Glomerular endothelial cell (primary cell): ENCODE measurements at regions not wholly inside any gene's neighbourhood (a gene's known extent, or its start where the extent isn't known, plus 50 kb on each side); places are given as distances from the start of the nearest gene placed in this dataset.
"Not testable (repeated sequence)": the region's sequence is repeated elsewhere in the genome, so short reads cannot be mapped to it uniquely, and the experiment has no call there.

Source experiments
- DNase-seq: peaks from one replicate; pipeline ENCODE4 v3.0.0-alpha.2; 2011; ENCODE audit warnings: low read depth, low spot score; ENCODE audit errors: extremely low read depth

- DNase-seq, result no peak
These were observed 936.8 kb downstream of the MCTP2 start for GRCh38 chr15:95168152-95168551.

GRCh38 chr15:95168951-95169431 is 937.6 kb downstream of the MCTP2 start:
- no peak for DNase-seq

GRCh38 chr15:95169541-95170459 is 938.4 kb downstream of the MCTP2 start:
- DNase-seq, result no peak

- no peak for DNase-seq
These were observed 939.4 kb downstream of the MCTP2 start for GRCh38 chr15:95170561-95171380.

GRCh38 chr15:95171564-95171963 is 940.2 kb downstream of the MCTP2 start:
- DNase-seq, result no peak

GRCh38 chr15:95174301-95175259 is 943.2 kb downstream of the MCTP2 start:
- no peak for DNase-seq

- peak; percentile 81 for DNase-seq
These were observed 944.7 kb downstream of the MCTP2 start for GRCh38 chr15:95175914-95176658.

GRCh38 chr15:95176794-95177577 is 945.6 kb downstream of the MCTP2 start:
- no peak for DNase-seq

GRCh38 chr15:95180530-95180929 is 949.2 kb downstream of the MCTP2 start:
- no peak for DNase-seq

GRCh38 chr15:95182091-95182490 is 950.7 kb downstream of the MCTP2 start:
- DNase-seq, result no peak

GRCh38 chr15:95192923-95193322 is 961.6 kb downstream of the MCTP2 start:
- DNase-seq, result no peak

GRCh38 chr15:95194746-95195145 is 963.4 kb downstream of the MCTP2 start:
- no peak for DNase-seq

GRCh38 chr15:95196176-95196915 is 965.0 kb downstream of the MCTP2 start:
- DNase-seq, result no peak

GRCh38 chr15:95202569-95203349 is 971.4 kb downstream of the MCTP2 start:
- DNase-seq, result no peak

- DNase-seq, result no peak
These were observed 973.7 kb downstream of the MCTP2 start for GRCh38 chr15:95205077-95205476.

GRCh38 chr15:95205830-95206229 is 974.5 kb downstream of the MCTP2 start:
- not testable (repeated sequence) for DNase-seq

- no peak for DNase-seq
These were observed 976.7 kb downstream of the MCTP2 start for GRCh38 chr15:95208071-95208470.
